COR-L47 (cell line): ENCODE measurements at regions not wholly inside any gene's neighbourhood (a gene's known extent, or its start where the extent isn't known, plus 50 kb on each side); places are given as distances from the start of the nearest gene placed in this dataset.

Source experiments
- DNase-seq: peaks from one replicate; lab custom pipeline; 2025; lab: John Stamatoyannopoulos, UW

GRCh38 chr2:3960106-3960505, 256.7 kb downstream of the DCDC2C start:
- no peak for DNase-seq

GRCh38 chr2:3962719-3963118, 259.3 kb downstream of the DCDC2C start:
- DNase-seq = no peak

- DNase-seq = no peak
Measured at GRCh38 chr2:3965211-3965610, 261.8 kb downstream of the DCDC2C start.

GRCh38 chr2:3965953-3966352, 262.6 kb downstream of the DCDC2C start:
- DNase-seq = no peak

- DNase-seq = no peak
Measured at GRCh38 chr2:3966470-3966869, 263.1 kb downstream of the DCDC2C start.

- no peak for DNase-seq
Measured at GRCh38 chr2:3968736-3969135, 265.4 kb downstream of the DCDC2C start.

- no peak for DNase-seq
Measured at GRCh38 chr2:3970791-3971651, 267.6 kb downstream of the DCDC2C start.

GRCh38 chr2:3971652-3972192, 268.3 kb downstream of the DCDC2C start:
- no peak for DNase-seq

- no peak for DNase-seq
Measured at GRCh38 chr2:3972377-3972776, 269.0 kb downstream of the DCDC2C start.

- DNase-seq = no peak
Measured at GRCh38 chr2:3974765-3975164, 271.4 kb downstream of the DCDC2C start.

GRCh38 chr2:3981446-3981987, 278.1 kb downstream of the DCDC2C start:
- no peak for DNase-seq

- DNase-seq = no peak
Measured at GRCh38 chr2:3982160-3982559, 278.8 kb downstream of the DCDC2C start.

GRCh38 chr2:3986063-3986462, 282.7 kb downstream of the DCDC2C start:
- DNase-seq = no peak

GRCh38 chr2:3986530-3987258, 283.3 kb downstream of the DCDC2C start:
- DNase-seq = no peak

GRCh38 chr2:4002841-4003403, 299.5 kb downstream of the DCDC2C start:
- DNase-seq = no peak

- DNase-seq = no peak
Measured at GRCh38 chr2:4012197-4012596, 308.8 kb downstream of the DCDC2C start.

GRCh38 chr2:4018535-4018934, 315.2 kb downstream of the DCDC2C start:
- no peak for DNase-seq

- DNase-seq = peak; percentile 73
Measured at GRCh38 chr2:4020153-4020552, 316.8 kb downstream of the DCDC2C start.

- DNase-seq = peak; percentile 63
Measured at GRCh38 chr2:4020649-4021048, 317.3 kb downstream of the DCDC2C start.

- DNase-seq = no peak
Measured at GRCh38 chr2:4024605-4025004, 321.2 kb downstream of the DCDC2C start.

- DNase-seq = no peak
Measured at GRCh38 chr2:4029081-4029480, 325.7 kb downstream of the DCDC2C start.

- DNase-seq = no peak
Measured at GRCh38 chr2:4039896-4040295, 336.5 kb downstream of the DCDC2C start.
